ENCODE measurements at regions not wholly inside any gene's neighbourhood (a gene's known extent, or its start where the extent isn't known, plus 50 kb on each side); places are given as distances from the start of the nearest gene placed in this dataset.

DNA sequence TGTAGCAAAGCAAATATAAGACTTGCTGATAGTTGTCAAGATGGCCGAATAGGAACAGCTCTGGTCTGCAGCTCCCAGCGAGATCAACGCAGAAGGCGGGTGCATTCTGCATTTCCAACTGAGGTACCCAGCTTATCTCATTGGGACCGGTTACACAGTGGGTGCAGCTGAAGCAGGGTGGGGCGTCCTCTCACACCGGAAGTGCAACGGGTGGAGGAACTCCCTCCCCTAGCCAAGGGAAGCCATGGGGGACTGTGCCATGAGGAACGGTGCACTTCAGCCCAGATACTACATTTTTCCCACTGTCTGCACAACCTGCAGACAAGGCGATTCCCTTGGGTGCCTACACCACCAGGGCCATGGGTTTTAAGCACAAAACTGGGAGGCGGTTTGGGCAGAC is 382.3 kb upstream of the EMCN start:
- TF ChIP-seq CTCF (IDR thresholded peaks at IDR 0.05; ENCODE audit: low read depth, low read length) (no peak), EZH2phosphoT487 (IDR thresholded peaks at IDR 0.05; ENCODE audit: low read depth) (no peak)
